ENCODE measurements at regions not wholly inside any gene's neighbourhood (a gene's known extent, or its start where the extent isn't known, plus 50 kb on each side); places are given as distances from the start of the nearest gene placed in this dataset.
A peak's percentile ranks its signal among the peaks of the same experiment; 100 is the strongest.

- H3K27ac Mint-ChIP-seq = no peak overlapping the region
- no peaks in the 10 kb centered on the region for H3K4me1 Mint-ChIP-seq
- DNase-seq (no peak), ATAC-seq (ENCODE audit: low read depth in 2 of 2) (no peak)
- peaks cover 0 to 7% of the 10 kb centered on the region in 2 donors for H3K36me3 Mint-ChIP-seq
- H3K4me3 Mint-ChIP-seq = no peak overlapping the region
- H3K27me3 Mint-ChIP-seq = peaks cover 0 to 7% (median 6%) of the 10 kb centered on the region in 3 donors
- H3K9me3 Mint-ChIP-seq = peaks cover 1 to 17% (median 7%) of the 10 kb centered on the region in 7 donors
These were observed 481.8 kb upstream of the NFIA start for GRCh38 chr1:60600532-60600931.

GRCh38 chr1:60599574-60599973, 482.8 kb upstream of the NFIA start:
- ATAC-seq (ENCODE audit: low read depth in 2 of 2) = no peak
- peaks cover 0 to 7% of the 10 kb centered on the region in 2 donors for H3K36me3 Mint-ChIP-seq
- no peak for DNase-seq
- H3K9me3 Mint-ChIP-seq = peaks cover 0 to 23% (median 7%) of the 10 kb centered on the region in 7 donors
- H3K27ac Mint-ChIP-seq = no peak overlapping the region
- H3K4me3 Mint-ChIP-seq = no peak overlapping the region
- no peaks in the 10 kb centered on the region for H3K4me1 Mint-ChIP-seq
- peaks cover 0 to 7% (median 6%) of the 10 kb centered on the region in 3 donors for H3K27me3 Mint-ChIP-seq

GRCh38 chr1:60598041-60598910, 484.1 kb upstream of the NFIA start:
- Mint-ChIP-seq H3K27ac (no peak overlapping the region), H3K9me3 (peaks cover 0 to 23% (median 4%) of the 10 kb centered on the region in 7 donors), H3K27me3 (peaks cover 0 to 6% (median 0%) of the 10 kb centered on the region in 3 donors), H3K4me1 (no peaks in the 10 kb centered on the region), H3K36me3 (no peaks in the 10 kb centered on the region), H3K4me3 (no peak overlapping the region)
- DNase-seq (no peak), ATAC-seq (ENCODE audit: low read depth in 2 of 2) (no peak)

GRCh38 chr1:60596791-60597750, 485.3 kb upstream of the NFIA start:
- peaks cover 0 to 23% (median 4%) of the 10 kb centered on the region in 7 donors for H3K9me3 Mint-ChIP-seq
- H3K4me3 Mint-ChIP-seq = no peak overlapping the region
- H3K27me3 Mint-ChIP-seq = peaks cover 0 to 6% (median 0%) of the 10 kb centered on the region in 3 donors
- ATAC-seq (ENCODE audit: low read depth in 2 of 2) (no peak), DNase-seq (no peak)
- no peaks in the 10 kb centered on the region for H3K36me3 Mint-ChIP-seq
- H3K4me1 Mint-ChIP-seq = no peaks in the 10 kb centered on the region
- peak overlapping the region in 1 of 6 donors; percentile 25 for H3K27ac Mint-ChIP-seq

GRCh38 chr1:60591583-60591982, 490.8 kb upstream of the NFIA start:
- H3K36me3 Mint-ChIP-seq = no peaks in the 10 kb centered on the region
- no peaks in the 10 kb centered on the region for H3K27me3 Mint-ChIP-seq
- no peaks in the 10 kb centered on the region for H3K4me1 Mint-ChIP-seq
- no peak overlapping the region for H3K27ac Mint-ChIP-seq
- no peak overlapping the region for H3K4me3 Mint-ChIP-seq
- no peak for DNase-seq
- no peak for ATAC-seq (ENCODE audit: low read depth in 2 of 2)
- peaks cover 0 to 16% (median 2%) of the 10 kb centered on the region in 7 donors for H3K9me3 Mint-ChIP-seq

GRCh38 chr1:60589916-60590315, 492.4 kb upstream of the NFIA start:
- H3K9me3 Mint-ChIP-seq = peaks cover 0 to 5% (median 0%) of the 10 kb centered on the region in 7 donors
- H3K27ac Mint-ChIP-seq = no peak overlapping the region
- ATAC-seq (ENCODE audit: low read depth in 2 of 2) = no peak
- no peaks in the 10 kb centered on the region for H3K36me3 Mint-ChIP-seq
- no peak overlapping the region for H3K4me3 Mint-ChIP-seq
- H3K27me3 Mint-ChIP-seq = no peaks in the 10 kb centered on the region
- no peak for DNase-seq
- H3K4me1 Mint-ChIP-seq = no peaks in the 10 kb centered on the region

GRCh38 chr1:60589046-60589748, 493.2 kb upstream of the NFIA start:
- Mint-ChIP-seq H3K27me3 (no peaks in the 10 kb centered on the region), H3K9me3 (peaks cover 0 to 12% (median 4%) of the 10 kb centered on the region in 7 donors), H3K4me3 (no peak overlapping the region), H3K4me1 (no peaks in the 10 kb centered on the region), H3K27ac (no peak overlapping the region), H3K36me3 (peaks cover 0 to 2% of the 10 kb centered on the region in 2 donors)
- ATAC-seq (ENCODE audit: low read depth in 2 of 2) = no peak
- no peak for DNase-seq

GRCh38 chr1:60584371-60584770, 498.0 kb upstream of the NFIA start:
- no peak for ATAC-seq (ENCODE audit: low read depth in 2 of 2)
- no peak for DNase-seq

GRCh38 chr1:60583696-60584095, 498.7 kb upstream of the NFIA start:
- ATAC-seq (ENCODE audit: low read depth in 2 of 2) (no peak), DNase-seq (no peak)
- Mint-ChIP-seq H3K27me3 (no peaks in the 10 kb centered on the region), H3K4me1 (no peaks in the 10 kb centered on the region), H3K4me3 (no peak overlapping the region), H3K36me3 (peaks cover 0 to 8% of the 10 kb centered on the region in 2 donors), H3K9me3 (peaks cover 6 to 30% (median 13%) of the 10 kb centered on the region in 7 donors), H3K27ac (no peak overlapping the region)

More at GRCh38 chr1:60584371-60584770, 498.0 kb upstream of the NFIA start:
- Mint-ChIP-seq H3K9me3 (peaks cover 6 to 30% (median 13%) of the 10 kb centered on the region in 7 donors), H3K27me3 (no peaks in the 10 kb centered on the region), H3K36me3 (peaks cover 0 to 8% of the 10 kb centered on the region in 2 donors), H3K4me3 (no peak overlapping the region), H3K4me1 (no peaks in the 10 kb centered on the region), H3K27ac (no peak overlapping the region)

GRCh38 chr1:60581455-60582220, 500.7 kb upstream of the NFIA start:
- ATAC-seq (ENCODE audit: low read depth in 2 of 2) (no peak), DNase-seq (no peak)
- peaks cover 0 to 8% of the 10 kb centered on the region in 2 donors for H3K36me3 Mint-ChIP-seq
- H3K4me1 Mint-ChIP-seq = no peaks in the 10 kb centered on the region
- H3K27ac Mint-ChIP-seq = no peak overlapping the region
- no peak overlapping the region for H3K4me3 Mint-ChIP-seq
- no peaks in the 10 kb centered on the region for H3K27me3 Mint-ChIP-seq
- peaks cover 6 to 30% (median 13%) of the 10 kb centered on the region in 7 donors for H3K9me3 Mint-ChIP-seq

GRCh38 chr1:60577029-60577428, 503.5 kb upstream of the C1orf87 start:
- Mint-ChIP-seq H3K36me3 (no peaks in the 10 kb centered on the region), H3K27ac (no peak overlapping the region), H3K4me3 (no peak overlapping the region), H3K4me1 (no peaks in the 10 kb centered on the region), H3K9me3 (no peaks in the 10 kb centered on the region), H3K27me3 (no peaks in the 10 kb centered on the region)
- DNase-seq (no peak), ATAC-seq (ENCODE audit: low read depth in 2 of 2) (no peak)

- no peaks in the 10 kb centered on the region for H3K9me3 Mint-ChIP-seq
- no peaks in the 10 kb centered on the region for H3K36me3 Mint-ChIP-seq
- H3K27ac Mint-ChIP-seq = no peak overlapping the region
- DNase-seq (no peak), ATAC-seq (ENCODE audit: low read depth in 2 of 2) (no peak)
- no peak overlapping the region for H3K4me3 Mint-ChIP-seq
- no peaks in the 10 kb centered on the region for H3K4me1 Mint-ChIP-seq
- no peaks in the 10 kb centered on the region for H3K27me3 Mint-ChIP-seq
These were observed 501.9 kb upstream of the C1orf87 start for GRCh38 chr1:60575326-60575977.

Measured in naive B cell (primary cell).